ENCODE measurements at regions not wholly inside any gene's neighbourhood (a gene's known extent, or its start where the extent isn't known, plus 50 kb on each side); places are given as distances from the start of the nearest gene placed in this dataset.

- DNase-seq (ENCODE audit: low spot score), result no peak
- TF ChIP-seq CTCF (IDR thresholded peaks at IDR 0.05; ENCODE audit: extremely low read depth, insufficient read depth, missing control alignments), result no peak
- in situ Hi-C loops (cut with MboI; ENCODE audit: low pct_unique_long_range_greater_than_20kb, low sequenced_read_pairs, unreplicated experiment), result no loop called here
Observed at GRCh38 chr13:72113076-72113475, 246.1 kb upstream of the DACH1 start.

GRCh38 chr13:72112216-72112615 is 245.2 kb upstream of the DACH1 start:
- no peak for TF ChIP-seq CTCF (IDR thresholded peaks at IDR 0.05; ENCODE audit: extremely low read depth, insufficient read depth, missing control alignments)
- in situ Hi-C loops (cut with MboI; ENCODE audit: low pct_unique_long_range_greater_than_20kb, low sequenced_read_pairs, unreplicated experiment), result no loop called here
- no peak for DNase-seq (ENCODE audit: low spot score)

GRCh38 chr13:72109863-72110262 is 242.9 kb upstream of the DACH1 start:
- in situ Hi-C loops (cut with MboI; ENCODE audit: low pct_unique_long_range_greater_than_20kb, low sequenced_read_pairs, unreplicated experiment), result no loop called here
- no peak for DNase-seq (ENCODE audit: low spot score)
- TF ChIP-seq CTCF (IDR thresholded peaks at IDR 0.05; ENCODE audit: extremely low read depth, insufficient read depth, missing control alignments), result no peak

- no peak for DNase-seq (ENCODE audit: low spot score)
- TF ChIP-seq CTCF (IDR thresholded peaks at IDR 0.05; ENCODE audit: extremely low read depth, insufficient read depth, missing control alignments), result no peak
- in situ Hi-C loops (cut with MboI; ENCODE audit: low pct_unique_long_range_greater_than_20kb, low sequenced_read_pairs, unreplicated experiment), result no loop called here
Observed at GRCh38 chr13:72104656-72105180, 237.7 kb upstream of the DACH1 start.

GRCh38 chr13:72101768-72102400 is 234.9 kb upstream of the DACH1 start:
- in situ Hi-C loops (cut with MboI; ENCODE audit: low pct_unique_long_range_greater_than_20kb, low sequenced_read_pairs, unreplicated experiment), result no loop called here
- TF ChIP-seq CTCF (IDR thresholded peaks at IDR 0.05; ENCODE audit: extremely low read depth, insufficient read depth, missing control alignments), result no peak
- DNase-seq (ENCODE audit: low spot score), result no peak

- in situ Hi-C loops (cut with MboI; ENCODE audit: low pct_unique_long_range_greater_than_20kb, low sequenced_read_pairs, unreplicated experiment), result no loop called here
- DNase-seq (ENCODE audit: low spot score), result no peak
- TF ChIP-seq CTCF (IDR thresholded peaks at IDR 0.05; ENCODE audit: extremely low read depth, insufficient read depth, missing control alignments), result no peak
Observed at GRCh38 chr13:72100339-72100738, 233.3 kb upstream of the DACH1 start.
